Natural killer cell (primary cell): ENCODE measurements at regions not wholly inside any gene's neighbourhood (a gene's known extent, or its start where the extent isn't known, plus 50 kb on each side); places are given as distances from the start of the nearest gene placed in this dataset.

Experiments used
- ATAC-seq, 3 donors: fragments of 150-1000 bp in 2 of 3; fragments of 200-7000 bp in 1 of 3; cut with Tn5 transposase; 1 replicate in 1 of 3; 2 replicates in 2 of 3; pipeline ENCODE4 v1.10.0; 2021; ENCODE audit warnings: mild to moderate bottlenecking in 2 of 3, moderate library complexity in 2 of 3
- DNase-seq, 2 donors: peaks; one replicate each; pipeline versions ENCODE4 v3.0.0 to v3.0.0-alpha.2; 2013 to 2021; ENCODE audit warnings: mixed read lengths in 1 of 2
- H3K27ac ChIP-seq: one replicate; pipeline ENCODE4 v1.5.1; 2013; ENCODE audit warnings: mild to moderate bottlenecking, low read length
- H3K27me3 ChIP-seq: one replicate; pipeline ENCODE4 v1.6.1; 2013; ENCODE audit warnings: low read length; ENCODE audit not compliant: control insufficient read depth, insufficient read depth
- H3K36me3 ChIP-seq: one replicate; pipeline ENCODE4 v1.6.1; 2013; ENCODE audit warnings: low read length; ENCODE audit not compliant: control insufficient read depth, insufficient read depth
- H3K4me1 ChIP-seq: one replicate; pipeline ENCODE4 v1.6.1; 2013; ENCODE audit warnings: low read length; ENCODE audit not compliant: control insufficient read depth, insufficient read depth
- H3K4me3 ChIP-seq: one replicate; pipeline ENCODE4 v1.5.1; 2013; ENCODE audit warnings: low read length
- H3K9me3 ChIP-seq: one replicate; pipeline ENCODE4 v1.6.1; 2013; ENCODE audit warnings: low read length; ENCODE audit not compliant: control insufficient read depth, insufficient read depth
- H3K27ac Mint-ChIP-seq, 2 donors: one replicate each; pipeline ENCODE4 v1.8.0; 2022; ENCODE audit warnings: mild to moderate bottlenecking in 2 of 2, mixed read lengths in 2 of 2, moderate library complexity in 1 of 2
- H3K27me3 Mint-ChIP-seq, 2 donors: one replicate each; pipeline ENCODE4 v1.8.0; 2022; ENCODE audit warnings: low read depth in 2 of 2, mixed read lengths in 2 of 2
- H3K36me3 Mint-ChIP-seq: one replicate; pipeline ENCODE4 v1.8.0; 2022; ENCODE audit warnings: mixed read lengths
- H3K4me1 Mint-ChIP-seq, 2 donors: one replicate each; pipeline ENCODE4 v1.8.0; 2022; ENCODE audit warnings: mixed read lengths in 2 of 2
- H3K4me3 Mint-ChIP-seq: one replicate; pipeline ENCODE4 v1.8.0; 2022; ENCODE audit warnings: mild to moderate bottlenecking, moderate library complexity, mixed read lengths
- H3K9me3 Mint-ChIP-seq, 2 donors: one replicate each; pipeline ENCODE4 v1.8.0; 2022; ENCODE audit warnings: mixed read lengths in 2 of 2
- WGBS: methylation state at CpG from one replicate; pipeline ENCODE4 v1.1.7; 2013; ENCODE audit warnings: missing lambda C conversion rate; ENCODE audit not compliant: insufficient coverage; 5-methylcytosine and 5-hydroxymethylcytosine counted together
- intact Hi-C: fragments of 100-400 bp; cut with micrococcal nuclease; formaldehyde crosslinking; loops from one replicate; pipeline ENCODE4 v1.14.2; 2022
- TF ChIP-seq, protein P1 (sequence below): fragments of 200-600 bp; IDR thresholded peaks from one replicate; pipeline ENCODE4 v1.8.0; 2022; ENCODE audit warnings: antibody characterized with exemption

DNA sequence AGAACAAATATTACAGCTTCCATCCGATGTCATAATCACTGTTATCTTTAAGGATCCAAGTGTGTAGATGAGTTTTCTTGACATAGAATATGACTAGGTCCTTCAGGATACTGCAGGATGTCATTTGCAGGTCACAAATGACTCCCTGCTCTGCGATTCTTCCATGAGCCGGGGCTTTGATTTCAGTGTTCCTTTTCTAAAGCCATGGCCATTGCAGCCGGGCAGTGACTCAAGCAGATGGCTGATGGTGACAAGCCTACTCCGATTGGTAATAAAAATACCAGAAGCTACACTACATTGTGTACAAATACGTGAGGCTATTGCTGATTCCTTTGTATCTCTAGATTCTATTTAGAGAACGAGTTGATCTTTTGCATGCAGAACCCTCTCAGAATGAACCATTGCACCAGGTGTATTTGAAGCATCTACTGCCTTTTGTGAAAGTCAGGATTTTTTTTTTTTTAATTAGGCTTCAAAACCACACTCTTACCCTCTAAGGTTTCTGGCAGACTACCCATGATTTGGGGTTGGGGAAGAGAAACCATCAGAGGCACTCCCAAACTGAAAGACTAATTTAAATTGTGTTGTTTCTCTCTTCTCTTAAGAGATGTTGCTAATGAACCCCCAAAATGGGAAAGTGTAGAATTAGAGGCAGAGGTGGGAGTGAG is 271.0 kb upstream of the ADRA1B start:
- no peaks in the 10 kb centered on the region for H3K4me1 ChIP-seq
- no peak overlapping the region for H3K27ac ChIP-seq
- no peaks in the 10 kb centered on the region for H3K27me3 ChIP-seq
- no peak overlapping the region for H3K27ac Mint-ChIP-seq
- no peaks in the 10 kb centered on the region for H3K4me1 Mint-ChIP-seq
- TF ChIP-seq, protein P1, sequence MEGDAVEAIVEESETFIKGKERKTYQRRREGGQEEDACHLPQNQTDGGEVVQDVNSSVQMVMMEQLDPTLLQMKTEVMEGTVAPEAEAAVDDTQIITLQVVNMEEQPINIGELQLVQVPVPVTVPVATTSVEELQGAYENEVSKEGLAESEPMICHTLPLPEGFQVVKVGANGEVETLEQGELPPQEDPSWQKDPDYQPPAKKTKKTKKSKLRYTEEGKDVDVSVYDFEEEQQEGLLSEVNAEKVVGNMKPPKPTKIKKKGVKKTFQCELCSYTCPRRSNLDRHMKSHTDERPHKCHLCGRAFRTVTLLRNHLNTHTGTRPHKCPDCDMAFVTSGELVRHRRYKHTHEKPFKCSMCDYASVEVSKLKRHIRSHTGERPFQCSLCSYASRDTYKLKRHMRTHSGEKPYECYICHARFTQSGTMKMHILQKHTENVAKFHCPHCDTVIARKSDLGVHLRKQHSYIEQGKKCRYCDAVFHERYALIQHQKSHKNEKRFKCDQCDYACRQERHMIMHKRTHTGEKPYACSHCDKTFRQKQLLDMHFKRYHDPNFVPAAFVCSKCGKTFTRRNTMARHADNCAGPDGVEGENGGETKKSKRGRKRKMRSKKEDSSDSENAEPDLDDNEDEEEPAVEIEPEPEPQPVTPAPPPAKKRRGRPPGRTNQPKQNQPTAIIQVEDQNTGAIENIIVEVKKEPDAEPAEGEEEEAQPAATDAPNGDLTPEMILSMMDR, result no peak
- DNase-seq (no peak), ATAC-seq (no peak)
- H3K4me3 Mint-ChIP-seq, result no peak overlapping the region
- no peaks in the 10 kb centered on the region for H3K36me3 Mint-ChIP-seq
- H3K9me3 ChIP-seq, result no peaks in the 10 kb centered on the region
- H3K36me3 ChIP-seq, result no peaks in the 10 kb centered on the region
- WGBS, result 87% methylated on average over 7 of the region's 7 CpGs
- H3K9me3 Mint-ChIP-seq, result no peaks in the 10 kb centered on the region
- intact Hi-C loops, result no loop called here
- no peak overlapping the region for H3K4me3 ChIP-seq
- H3K27me3 Mint-ChIP-seq, result peaks cover 10 to 15% of the 10 kb centered on the region in 2 donors

DNA sequence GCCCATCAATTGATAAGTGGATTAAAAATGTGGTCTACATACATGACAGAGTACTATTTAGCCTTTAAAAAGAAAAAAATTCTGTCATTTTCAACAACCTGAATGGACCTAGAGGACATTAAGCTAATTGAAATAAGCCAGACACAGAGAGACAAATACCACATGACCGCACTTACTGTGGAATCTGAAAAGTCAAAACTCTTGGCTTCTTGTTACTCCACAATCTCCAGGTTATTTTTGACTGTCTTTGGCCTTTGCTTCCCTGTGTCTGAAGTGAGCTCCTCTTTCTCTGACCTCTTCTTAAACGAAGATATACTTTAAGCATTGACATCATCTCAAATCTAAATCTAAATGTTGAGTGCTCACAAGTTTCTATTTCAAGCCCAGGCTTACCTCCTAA is 265.5 kb upstream of the ADRA1B start:
- intact Hi-C loops, result no loop called here
- H3K27me3 Mint-ChIP-seq, result peaks cover 9 to 14% of the 10 kb centered on the region in 2 donors
- ATAC-seq, result no peak

DNA sequence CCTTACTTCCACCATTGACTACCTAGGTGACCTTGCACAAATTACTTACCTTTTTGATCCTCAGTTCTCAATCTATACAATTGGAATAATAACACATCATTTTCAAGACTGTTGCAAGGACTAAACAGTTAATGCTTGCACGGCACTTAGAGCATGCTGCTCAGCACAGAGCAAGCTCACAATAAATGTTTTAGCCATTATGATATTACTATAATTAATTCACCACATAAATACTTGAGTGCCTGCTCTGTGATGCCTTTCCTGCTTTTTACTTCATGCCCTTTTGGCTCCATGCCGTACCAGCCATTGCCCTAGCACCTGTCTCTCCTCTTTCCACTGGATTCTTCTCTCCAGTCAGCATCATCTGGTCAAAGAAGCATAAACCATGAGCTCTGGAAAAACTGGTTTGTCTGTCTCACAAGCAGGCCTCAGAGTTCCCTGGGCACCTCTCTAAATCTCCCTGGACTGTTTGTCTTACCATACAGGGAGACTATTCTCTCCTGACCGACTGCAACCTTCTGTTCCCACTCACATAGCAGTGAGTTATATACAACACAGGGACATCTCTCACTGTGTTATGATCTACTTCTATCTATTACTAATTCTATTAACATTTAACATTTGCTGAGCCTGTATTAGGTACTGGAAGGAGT is 260.4 kb upstream of the ADRA1B start:
- DNase-seq (no peak), ATAC-seq (no peak)
- H3K27me3 ChIP-seq, result no peaks in the 10 kb centered on the region
- H3K9me3 ChIP-seq, result no peaks in the 10 kb centered on the region
- intact Hi-C loops, result no loop called here
- H3K4me3 Mint-ChIP-seq, result no peak overlapping the region
- H3K27ac ChIP-seq, result no peak overlapping the region
- peaks cover 7 to 8% of the 10 kb centered on the region in 2 donors for H3K27me3 Mint-ChIP-seq
- H3K4me3 ChIP-seq, result no peak overlapping the region
- no peaks in the 10 kb centered on the region for H3K9me3 Mint-ChIP-seq
- H3K36me3 Mint-ChIP-seq, result no peaks in the 10 kb centered on the region
- TF ChIP-seq, protein P1, result no peak
- no peaks in the 10 kb centered on the region for H3K4me1 Mint-ChIP-seq
- WGBS, result 84% methylated on average over 3 of the region's 3 CpGs
- H3K4me1 ChIP-seq, result no peaks in the 10 kb centered on the region
- no peaks in the 10 kb centered on the region for H3K36me3 ChIP-seq
- no peak overlapping the region for H3K27ac Mint-ChIP-seq

More for the DNA sequence above, 265.5 kb upstream of the ADRA1B start:
- Histone ChIP-seq H3K27ac (no peak overlapping the region), H3K9me3 (no peaks in the 10 kb centered on the region), H3K4me1 (no peaks in the 10 kb centered on the region), H3K36me3 (no peaks in the 10 kb centered on the region), H3K4me3 (no peak overlapping the region), H3K27me3 (no peaks in the 10 kb centered on the region)
- no peak overlapping the region for H3K27ac Mint-ChIP-seq
- WGBS, result 87% methylated on average over 2 of the region's 2 CpGs
- DNase-seq, result no peak
- H3K4me1 Mint-ChIP-seq, result no peaks in the 10 kb centered on the region
- TF ChIP-seq, protein P1, result no peak
- H3K4me3 Mint-ChIP-seq, result no peak overlapping the region
- no peaks in the 10 kb centered on the region for H3K9me3 Mint-ChIP-seq
- H3K36me3 Mint-ChIP-seq, result no peaks in the 10 kb centered on the region
